Endothelial cell of umbilical vein (primary cell): ENCODE measurements at regions not wholly inside any gene's neighbourhood (a gene's known extent, or its start where the extent isn't known, plus 50 kb on each side); places are given as distances from the start of the nearest gene placed in this dataset.

Source experiments
- BruUV-seq: library from RNA; stranded (reverse); fragments of 400-500 nt; replicated peaks from 2 replicates; lab custom pipeline; 2021; lab: Mats Ljungman, UMichigan
- CTCF ChIA-PET: fragments of 300-600, 350-600 bp; sonication (Branson Sonifier 250); formaldehyde crosslinking; loops from one replicate; lab custom pipeline; 2021; ENCODE audit warnings: antibody characterized with exemption, inconsistent platforms; lab: Charles Lee
- POLR2A ChIA-PET: fragments of 300-600, 350-600 bp; sonication (Branson Sonifier 250); formaldehyde crosslinking; loops from one replicate; lab custom pipeline; 2021; ENCODE audit warnings: antibody characterized with exemption, inconsistent platforms; lab: Charles Lee
- DNase-seq: peaks from one replicate; pipeline ENCODE4 v3.0.0-alpha.2; 2011; ENCODE audit warnings: low read depth, low spot score
- FAIRE-seq: peaks from 2 replicates; lab custom pipeline; 2011; peaks lifted over from hg19 to GRCh38; lab: Jason Lieb, UNC
- H2AFZ ChIP-seq: 2 replicates; pipeline ENCODE4 v1.6.0; 2012; ENCODE audit warnings: low read depth, low read length, control low read depth, inconsistent platforms
- H3K27ac ChIP-seq: 2 replicates; pipeline ENCODE4 v1.5.1; 2011; ENCODE audit warnings: low read depth, mild to moderate bottlenecking, control low read depth, low read length, moderate library complexity; ENCODE audit not compliant: insufficient read depth
- H3K27me3 ChIP-seq, 2 experiments: 2 replicates each; pipeline versions ENCODE4 v1.6.0 to v1.6.1; 2011; ENCODE audit warnings: low read length in 2 of 2, mixed read lengths in 1 of 2; ENCODE audit not compliant: control insufficient read depth in 2 of 2, insufficient read depth in 2 of 2
- H3K36me3 ChIP-seq, 2 experiments: 2 replicates in 1 of 2; 3 replicates in 1 of 2; pipeline ENCODE4 v1.5.1; 2011; ENCODE audit warnings: low read length in 2 of 2, mild to moderate bottlenecking in 1 of 2, moderate library complexity in 1 of 2; ENCODE audit not compliant: control insufficient read depth in 2 of 2, insufficient read depth in 2 of 2; ENCODE audit errors: extremely low read depth in 1 of 2
- H3K4me1 ChIP-seq: 3 replicates; pipeline ENCODE4 v1.5.1; 2011; ENCODE audit warnings: mild to moderate bottlenecking, low read length; ENCODE audit not compliant: control insufficient read depth, insufficient read depth; ENCODE audit errors: extremely low read depth
- H3K4me2 ChIP-seq: 2 replicates; pipeline ENCODE4 v1.6.1; 2011; ENCODE audit warnings: low read length, control low read depth, mixed read lengths; ENCODE audit not compliant: insufficient read depth
- H3K4me3 ChIP-seq, 3 experiments: fragments of 200-600 bp in 1 of 3; sonication (generic), shearing (Covaris generic) in 1 of 3; replicated peaks in 1 of 3; 2 replicates each; pipeline ENCODE4 v1.5.1; 2011 to 2016; ENCODE audit warnings: control low read depth in 3 of 3, low read length in 3 of 3, mild to moderate bottlenecking in 2 of 3, inconsistent platforms in 1 of 3, low read depth in 1 of 3, moderate library complexity in 1 of 3; ENCODE audit not compliant: insufficient read depth in 1 of 3
- H3K79me2 ChIP-seq: 2 replicates; pipeline ENCODE4 v1.6.0; 2012; ENCODE audit warnings: low read length, inconsistent platforms; ENCODE audit not compliant: control insufficient read depth, insufficient read depth
- H3K9ac ChIP-seq: replicated peaks from 2 replicates; pipeline ENCODE3; 2011; ENCODE audit warnings: low read length, control low read depth; ENCODE audit not compliant: insufficient read depth; ENCODE audit errors: extremely low read depth
- H3K9me1 ChIP-seq: replicated peaks from 3 replicates; pipeline ENCODE4 v1.6.0; 2011; ENCODE audit warnings: mild to moderate bottlenecking, low read length; ENCODE audit not compliant: control insufficient read depth, insufficient read depth; ENCODE audit errors: extremely low read depth
- H3K9me3 ChIP-seq: replicated peaks from 2 replicates; pipeline ENCODE4 v1.5.1; 2012; ENCODE audit warnings: low read length, inconsistent platforms; ENCODE audit not compliant: control insufficient read depth, insufficient read depth
- H4K20me1 ChIP-seq: replicated peaks from 2 replicates; pipeline ENCODE3; 2011; ENCODE audit warnings: mild to moderate bottlenecking, low read length; ENCODE audit not compliant: control insufficient read depth, insufficient read depth; ENCODE audit errors: extremely low read depth
- EZH2 ChIP-seq: IDR thresholded peaks from 2 replicates; pipeline ENCODE4 v1.6.1; 2012; ENCODE audit warnings: borderline replicate concordance, low read depth, mild to moderate bottlenecking, moderate library complexity, low read length, inconsistent platforms; ENCODE audit not compliant: severe bottlenecking
- FOS ChIP-seq: IDR thresholded peaks from 2 replicates; pipeline ENCODE4 v1.6.1; 2011; ENCODE audit warnings: mild to moderate bottlenecking, low read length, moderate library complexity, borderline replicate concordance; ENCODE audit not compliant: insufficient read depth
- GATA2 ChIP-seq: IDR thresholded peaks from 2 replicates; pipeline ENCODE4 v1.7.0; 2011; ENCODE audit warnings: low read depth, mild to moderate bottlenecking, moderate library complexity, mixed read lengths, low read length; ENCODE audit not compliant: insufficient read length, insufficient read depth
- JUN ChIP-seq: IDR thresholded peaks from 2 replicates; pipeline ENCODE4 v1.6.1; 2011; ENCODE audit warnings: borderline replicate concordance, low read depth; ENCODE audit not compliant: insufficient read length, insufficient read depth
- MYC ChIP-seq: IDR thresholded peaks from one replicate; pipeline ENCODE4 v1.6.1; 2011; ENCODE audit warnings: mild to moderate bottlenecking, low read depth, low read length
- POLR2A ChIP-seq: IDR thresholded peaks from 2 replicates; pipeline ENCODE4 v1.6.1; 2012; ENCODE audit warnings: low read depth, mild to moderate bottlenecking, control low read depth, low read length
- POLR2AphosphoS5 ChIP-seq: IDR thresholded peaks from 2 replicates; pipeline ENCODE4 v1.6.1; 2012; ENCODE audit warnings: low read depth, mild to moderate bottlenecking, control low read depth, low read length, moderate library complexity; ENCODE audit not compliant: insufficient read depth
- dilution Hi-C: fragments of 300-500 bp; cut with MboI; formaldehyde crosslinking; loops from one replicate; pipeline ENCODE4 v1.15.0; 2019; ENCODE audit warnings: low sequenced_read_pairs; ENCODE audit not compliant: extremely low pct_ligation_motif_present
- intact Hi-C: fragments of 100-400 bp; cut with micrococcal nuclease; formaldehyde crosslinking; loops from one replicate; pipeline ENCODE4 v1.10.0; 2022
- TF ChIP-seq, protein P1 (sequence below): IDR thresholded peaks from 2 replicates; pipeline ENCODE4 v1.6.1; 2011; ENCODE audit not compliant: insufficient read depth, insufficient read length
- TF ChIP-seq, protein P2 (sequence below), 2 donors: IDR thresholded peaks; 1 replicate in 1 of 2; 2 replicates in 1 of 2; pipeline ENCODE4 v1.5.1; 2011; ENCODE audit warnings: low read length in 2 of 2, mild to moderate bottlenecking in 2 of 2, moderate library complexity in 2 of 2, control low read depth in 1 of 2, inconsistent platforms in 1 of 2, low read depth in 1 of 2; ENCODE audit not compliant: insufficient read depth in 1 of 2; ENCODE audit errors: extremely low read depth in 1 of 2

DNA sequence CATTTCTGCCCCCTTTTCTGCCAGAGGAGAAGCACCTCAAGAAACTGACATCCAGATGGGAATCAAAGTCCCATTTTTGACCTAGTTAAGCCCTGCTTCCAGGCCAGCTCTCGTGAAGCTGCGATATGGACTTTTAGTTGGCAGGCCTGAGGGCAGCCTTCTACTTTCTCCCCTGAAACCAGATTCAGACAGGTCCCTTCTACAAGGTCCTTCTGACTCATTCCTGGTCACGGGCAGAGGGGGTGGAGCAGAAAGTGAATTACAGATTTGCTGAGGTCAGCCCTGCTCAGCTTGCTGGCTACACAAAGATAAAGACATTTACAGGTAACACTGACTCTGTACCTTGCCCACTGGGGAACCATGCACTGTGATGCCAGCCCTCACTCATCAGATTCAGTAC is 52.8 kb upstream of the TUT7 start:
- H3K4me1 ChIP-seq: no peaks in the 10 kb centered on the region
- CTCF ChIA-PET: no interaction called here
- peaks cover 0 to 6% of the 10 kb centered on the region in 2 experiments for H3K27me3 ChIP-seq
- DNase-seq (no peak), FAIRE-seq (no peak)
- no peaks in the 10 kb centered on the region for H4K20me1 ChIP-seq
- dilution Hi-C loops: no loop called here
- H2AFZ ChIP-seq: no peak overlapping the region
- no peaks in the 10 kb centered on the region for H3K9me1 ChIP-seq
- no peaks in the 10 kb centered on the region for H3K9me3 ChIP-seq
- H3K4me2 ChIP-seq: no peak overlapping the region
- intact Hi-C loops: no loop called here
- no TSS peak for BruUV-seq
- H3K27ac ChIP-seq: no peak overlapping the region
- no peaks in the 10 kb centered on the region for H3K79me2 ChIP-seq
- POLR2A ChIA-PET: no interaction called here
- no peaks in the 10 kb centered on the region for H3K36me3 ChIP-seq
- H3K4me3 ChIP-seq: no peak overlapping the region
- H3K9ac ChIP-seq: no peak overlapping the region
- no peak for TF ChIP-seq POLR2AphosphoS5
- TF ChIP-seq POLR2A: no peak
- TF ChIP-seq, protein P1, sequence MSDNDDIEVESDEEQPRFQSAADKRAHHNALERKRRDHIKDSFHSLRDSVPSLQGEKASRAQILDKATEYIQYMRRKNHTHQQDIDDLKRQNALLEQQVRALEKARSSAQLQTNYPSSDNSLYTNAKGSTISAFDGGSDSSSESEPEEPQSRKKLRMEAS: no peak
- TF ChIP-seq, protein P2, sequence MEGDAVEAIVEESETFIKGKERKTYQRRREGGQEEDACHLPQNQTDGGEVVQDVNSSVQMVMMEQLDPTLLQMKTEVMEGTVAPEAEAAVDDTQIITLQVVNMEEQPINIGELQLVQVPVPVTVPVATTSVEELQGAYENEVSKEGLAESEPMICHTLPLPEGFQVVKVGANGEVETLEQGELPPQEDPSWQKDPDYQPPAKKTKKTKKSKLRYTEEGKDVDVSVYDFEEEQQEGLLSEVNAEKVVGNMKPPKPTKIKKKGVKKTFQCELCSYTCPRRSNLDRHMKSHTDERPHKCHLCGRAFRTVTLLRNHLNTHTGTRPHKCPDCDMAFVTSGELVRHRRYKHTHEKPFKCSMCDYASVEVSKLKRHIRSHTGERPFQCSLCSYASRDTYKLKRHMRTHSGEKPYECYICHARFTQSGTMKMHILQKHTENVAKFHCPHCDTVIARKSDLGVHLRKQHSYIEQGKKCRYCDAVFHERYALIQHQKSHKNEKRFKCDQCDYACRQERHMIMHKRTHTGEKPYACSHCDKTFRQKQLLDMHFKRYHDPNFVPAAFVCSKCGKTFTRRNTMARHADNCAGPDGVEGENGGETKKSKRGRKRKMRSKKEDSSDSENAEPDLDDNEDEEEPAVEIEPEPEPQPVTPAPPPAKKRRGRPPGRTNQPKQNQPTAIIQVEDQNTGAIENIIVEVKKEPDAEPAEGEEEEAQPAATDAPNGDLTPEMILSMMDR (IDR thresholded peaks at IDR 0.05; ENCODE audit: extremely low read depth in 1 of 2, insufficient read depth in 1 of 2, low read depth in 1 of 2, low read length in 2 of 2): no peak
- TF ChIP-seq JUN: no peak
- TF ChIP-seq EZH2: no peak
- TF ChIP-seq MYC: no peak
- no peak for TF ChIP-seq FOS
- no peak for TF ChIP-seq GATA2
